GM23338 (cell line): ENCODE measurements at regions not wholly inside any gene's neighbourhood (a gene's known extent, or its start where the extent isn't known, plus 50 kb on each side); places are given as distances from the start of the nearest gene placed in this dataset.

Experiments used
- ATAC-seq: fragments of 200-7000 bp; cut with Tn5 transposase; 3 replicates; pipeline ENCODE4 v1.9.1; 2020
- DNase-seq: peaks from one replicate; pipeline ENCODE4 v3.0.0-alpha.2; 2015; ENCODE audit warnings: low spot score
- H2AFZ ChIP-seq: fragments of 200-600 bp; sonication (generic); 2 replicates; pipeline ENCODE4 v1.8.0; 2016; ENCODE audit warnings: antibody characterized with exemption, mild to moderate bottlenecking, moderate library complexity
- H3F3A ChIP-seq: fragments of 200-600 bp; sonication (generic); replicated peaks from 2 replicates; pipeline ENCODE4 v1.8.0; 2017; ENCODE audit warnings: antibody characterized with exemption, mixed run types, low read depth
- H3K27ac ChIP-seq: fragments of 200-600 bp; sonication (generic); 2 replicates; pipeline ENCODE4 v1.6.1; 2016; ENCODE audit warnings: low read depth
- H3K27me3 ChIP-seq: fragments of 200-600 bp; sonication (generic); 2 replicates; pipeline ENCODE4 v1.8.0; 2016; ENCODE audit warnings: mild to moderate bottlenecking, mixed run types, moderate library complexity; ENCODE audit not compliant: insufficient read depth
- H3K36me3 ChIP-seq: fragments of 200-600 bp; sonication (generic); 2 replicates; pipeline ENCODE4 v1.8.0; 2016; ENCODE audit warnings: mild to moderate bottlenecking; ENCODE audit not compliant: insufficient read depth
- H3K4me1 ChIP-seq: fragments of 200-600 bp; sonication (generic); 2 replicates; pipeline ENCODE4 v1.8.0; 2016; ENCODE audit warnings: mild to moderate bottlenecking, moderate library complexity; ENCODE audit not compliant: insufficient read depth
- H3K4me2 ChIP-seq: fragments of 200-600 bp; sonication (generic); 2 replicates; pipeline ENCODE4 v1.7.1; 2017; ENCODE audit warnings: mixed run types
- H3K4me3 ChIP-seq: fragments of 200-600 bp; sonication (generic); 2 replicates; pipeline ENCODE4 v1.6.1; 2016; ENCODE audit warnings: mixed run types
- H3K79me2 ChIP-seq: fragments of 200-600 bp; sonication (generic); replicated peaks from 2 replicates; pipeline ENCODE4 v1.8.0; 2017; ENCODE audit warnings: mild to moderate bottlenecking; ENCODE audit not compliant: insufficient read depth
- H3K9me2 ChIP-seq: fragments of 200-600 bp; sonication (generic); 2 replicates; pipeline ENCODE4 v1.8.0; 2017; ENCODE audit not compliant: insufficient read depth
- H4K20me1 ChIP-seq: fragments of 200-600 bp; sonication (generic); replicated peaks from 2 replicates; pipeline ENCODE4 v1.8.0; 2017; ENCODE audit warnings: mild to moderate bottlenecking; ENCODE audit not compliant: insufficient read depth
- H3K27ac Mint-ChIP-seq: 2 replicates; pipeline ENCODE4 v1.8.0; 2020; ENCODE audit warnings: inconsistent platforms, mild to moderate bottlenecking, moderate library complexity, mixed read lengths
- H3K27me3 Mint-ChIP-seq: 3 replicates; pipeline ENCODE4 v1.8.0; 2022; ENCODE audit warnings: low read depth, mild to moderate bottlenecking, moderate library complexity, mixed read lengths, inconsistent platforms; ENCODE audit not compliant: insufficient read depth, poor library complexity
- H3K36me3 Mint-ChIP-seq: 3 replicates; pipeline ENCODE4 v1.8.0; 2021; ENCODE audit warnings: low read depth, mild to moderate bottlenecking, inconsistent platforms, moderate library complexity, mixed read lengths
- H3K4me1 Mint-ChIP-seq: 3 replicates; pipeline ENCODE4 v1.8.0; 2020; ENCODE audit warnings: mild to moderate bottlenecking, inconsistent platforms, mixed read lengths
- H3K4me3 Mint-ChIP-seq: 3 replicates; pipeline ENCODE4 v1.8.0; 2021; ENCODE audit warnings: moderate library complexity, mild to moderate bottlenecking, inconsistent platforms, mixed read lengths
- H3K9me3 Mint-ChIP-seq: 3 replicates; pipeline ENCODE4 v1.8.0; 2020; ENCODE audit warnings: moderate library complexity, mild to moderate bottlenecking, inconsistent platforms, mixed read lengths
- CREB1 ChIP-seq: fragments of 250-450 bp; sonication (Bioruptor Pico); IDR thresholded peaks from 2 replicates; pipeline ENCODE4 v1.5.0; 2020; ENCODE audit warnings: low read depth, mild to moderate bottlenecking, moderate library complexity
- CTCF ChIP-seq, 2 experiments: fragments of 200-600 bp in 1 of 2; sonication (generic) in 1 of 2; conservative IDR thresholded peaks; 2 replicates each; pipeline versions ENCODE4 v1.5.1 to v1.6.1; 2016 to 2017; ENCODE audit warnings: antibody characterized with exemption in 2 of 2, low read depth in 2 of 2, mild to moderate bottlenecking in 2 of 2, moderate library complexity in 1 of 2
- ETS1 ChIP-seq: IDR thresholded peaks from 2 replicates; pipeline ENCODE4 v1.6.1; 2016; ENCODE audit warnings: antibody characterized with exemption
- EZH2 ChIP-seq: fragments of 200-600 bp; sonication (generic); IDR thresholded peaks from one replicate; pipeline ENCODE4 v1.8.0; 2017; ENCODE audit warnings: antibody characterized with exemption, mild to moderate bottlenecking, low read depth; ENCODE audit not compliant: unreplicated experiment
- EZH2phosphoT487 ChIP-seq: fragments of 200-600 bp; sonication (generic); IDR thresholded peaks from one replicate; pipeline ENCODE4 v1.8.1; 2018; ENCODE audit warnings: antibody characterized with exemption; ENCODE audit not compliant: unreplicated experiment
- JUNB ChIP-seq: IDR thresholded peaks from one replicate; pipeline ENCODE4 v1.6.1; 2016; ENCODE audit warnings: antibody characterized with exemption; ENCODE audit not compliant: unreplicated experiment
- NANOG ChIP-seq: IDR thresholded peaks from 2 replicates; pipeline ENCODE4 v1.6.1; 2016; ENCODE audit warnings: antibody characterized with exemption, borderline replicate concordance
- POLR2AphosphoS5 ChIP-seq: IDR thresholded peaks from 2 replicates; pipeline ENCODE4 v1.6.1; 2016; ENCODE audit warnings: antibody characterized with exemption, low read depth
- STAT1 ChIP-seq: IDR thresholded peaks from one replicate; pipeline ENCODE4 v1.6.1; 2016; ENCODE audit warnings: antibody characterized with exemption; ENCODE audit not compliant: unreplicated experiment
- ZNF462 ChIP-seq: fragments of 250-450 bp; sonication (Bioruptor Pico); IDR thresholded peaks from 2 replicates; pipeline ENCODE4 v1.5.0; 2020; ENCODE audit warnings: mild to moderate bottlenecking, moderate library complexity

- TF ChIP-seq EZH2phosphoT487 (no peak), STAT1 (no peak), POLR2AphosphoS5 (no peak)
Measured at GRCh38 chr10:128851726-128852125, 615.3 kb upstream of the MGMT start (continued).

GRCh38 chr10:128852449-128852848, 614.6 kb upstream of the MGMT start:
- H3K27me3 Mint-ChIP-seq, result peaks cover 7% of the 10 kb centered on the region
- Histone ChIP-seq H4K20me1 (no peaks in the 10 kb centered on the region), H3K9me2 (peaks cover 6% of the 10 kb centered on the region; the same call in 1 of the 2 replicates), H3K4me2 (no peak overlapping the region), H3K4me3 (no peak overlapping the region), H2AFZ (no peak overlapping the region), H3K4me1 (0 out of 2 replicates have a peak, but pooled peaks cover 4% of the 10 kb centered on the region), H3K27me3 (no peaks in the 10 kb centered on the region), H3K27ac (no peak overlapping the region), H3F3A (no peaks in the 10 kb centered on the region), H3K79me2 (no peaks in the 10 kb centered on the region), H3K36me3 (no peaks in the 10 kb centered on the region)
- DNase-seq (no peak), ATAC-seq (no peak)
- TF ChIP-seq EZH2, result no peak
- no peak for TF ChIP-seq EZH2phosphoT487
- no peak for TF ChIP-seq CTCF (conservative IDR thresholded peaks at IDR 0.05; ENCODE audit: low read depth in 2 of 2)
- TF ChIP-seq ZNF462 (CRISPR knock-in tag), result no peak
- no peak for TF ChIP-seq ETS1
- no peak for TF ChIP-seq JUNB
- TF ChIP-seq NANOG, result no peak
- no peak for TF ChIP-seq POLR2AphosphoS5
- no peak for TF ChIP-seq CREB1 (CRISPR knock-in tag)
- H3K27ac Mint-ChIP-seq, result no peak overlapping the region
- peaks cover 16% of the 10 kb centered on the region for H3K4me1 Mint-ChIP-seq
- H3K9me3 Mint-ChIP-seq, result no peaks in the 10 kb centered on the region
- no peaks in the 10 kb centered on the region for H3K36me3 Mint-ChIP-seq
- H3K4me3 Mint-ChIP-seq, result no peak overlapping the region
